Suprapubic skin (tissue), 3 donors: ENCODE measurements at regions not wholly inside any gene's neighbourhood (a gene's known extent, or its start where the extent isn't known, plus 50 kb on each side); places are given as distances from the start of the nearest gene placed in this dataset.

Experiments
- POLR2AphosphoS5 ChIP-seq, 3 donors: sonication (generic); formaldehyde crosslinking; IDR thresholded peaks; one replicate each; pipeline ENCODE4 v1.6.1; 2017; ENCODE audit warnings: antibody characterized with exemption in 3 of 3
- TF ChIP-seq, protein P1 (sequence below), 2 donors: fragments of 200-600 bp in 1 of 2; fragments of 450-650 bp in 1 of 2; sonication (generic) in 1 of 2; IDR thresholded peaks; one replicate each; pipeline ENCODE4 v1.5.1; 2016 to 2019; ENCODE audit warnings: antibody characterized with exemption in 2 of 2, mild to moderate bottlenecking in 1 of 2, moderate library complexity in 1 of 2

DNA sequence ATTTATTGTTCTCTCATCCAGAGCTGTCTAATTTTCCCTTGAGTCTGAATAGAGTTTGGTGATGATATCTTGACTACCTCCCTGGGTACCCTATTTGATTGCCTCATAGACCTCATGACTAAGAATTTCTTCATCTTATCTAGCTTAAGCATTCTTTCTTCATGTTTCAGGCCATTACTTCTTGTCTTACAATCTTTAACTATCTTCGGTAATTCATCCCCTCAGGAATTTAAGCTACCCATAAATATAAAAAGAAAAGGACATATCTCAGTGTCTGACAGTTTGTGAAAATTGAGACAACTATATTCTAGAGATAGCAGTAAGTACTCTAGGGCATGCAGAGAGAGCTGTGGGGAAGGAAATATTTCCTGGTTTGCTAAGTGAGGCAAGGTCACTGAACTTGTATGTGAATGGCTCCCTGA lies 466.1 kb upstream of the GRID2 start:
- TF ChIP-seq, protein P1, sequence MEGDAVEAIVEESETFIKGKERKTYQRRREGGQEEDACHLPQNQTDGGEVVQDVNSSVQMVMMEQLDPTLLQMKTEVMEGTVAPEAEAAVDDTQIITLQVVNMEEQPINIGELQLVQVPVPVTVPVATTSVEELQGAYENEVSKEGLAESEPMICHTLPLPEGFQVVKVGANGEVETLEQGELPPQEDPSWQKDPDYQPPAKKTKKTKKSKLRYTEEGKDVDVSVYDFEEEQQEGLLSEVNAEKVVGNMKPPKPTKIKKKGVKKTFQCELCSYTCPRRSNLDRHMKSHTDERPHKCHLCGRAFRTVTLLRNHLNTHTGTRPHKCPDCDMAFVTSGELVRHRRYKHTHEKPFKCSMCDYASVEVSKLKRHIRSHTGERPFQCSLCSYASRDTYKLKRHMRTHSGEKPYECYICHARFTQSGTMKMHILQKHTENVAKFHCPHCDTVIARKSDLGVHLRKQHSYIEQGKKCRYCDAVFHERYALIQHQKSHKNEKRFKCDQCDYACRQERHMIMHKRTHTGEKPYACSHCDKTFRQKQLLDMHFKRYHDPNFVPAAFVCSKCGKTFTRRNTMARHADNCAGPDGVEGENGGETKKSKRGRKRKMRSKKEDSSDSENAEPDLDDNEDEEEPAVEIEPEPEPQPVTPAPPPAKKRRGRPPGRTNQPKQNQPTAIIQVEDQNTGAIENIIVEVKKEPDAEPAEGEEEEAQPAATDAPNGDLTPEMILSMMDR (IDR thresholded peaks at IDR 0.05) = no peak
- TF ChIP-seq POLR2AphosphoS5 (IDR thresholded peaks at IDR 0.05) = no peak
